ENCODE measurements at regions not wholly inside any gene's neighbourhood (a gene's known extent, or its start where the extent isn't known, plus 50 kb on each side); places are given as distances from the start of the nearest gene placed in this dataset.
A peak's percentile ranks its signal among the peaks of the same experiment; 100 is the strongest.

GRCh38 chr1:65065524-65066418 is 82.2 kb upstream of the AK4 start:
- ChIA-PET POLR2A (no interaction called here), CTCF (interaction anchor here (1.1 to 2.7 kb wide), 2 partner anchors 9 to 622 kb away, joined by 3 to 11 read pairs; no protein-coding TSS in a partner anchor)
- DNase-seq: no peak
- H3K27me3 Mint-ChIP-seq: no peaks in the 10 kb centered on the region
- peaks cover 44% of the 10 kb centered on the region for H3K4me1 Mint-ChIP-seq
- H3K4me3 Mint-ChIP-seq: peak overlapping the region; percentile 86
- H3K9me3 Mint-ChIP-seq: no peaks in the 10 kb centered on the region
- no peaks in the 10 kb centered on the region for H3K36me3 Mint-ChIP-seq (ENCODE audit: low read depth)
- H3K27ac Mint-ChIP-seq: peak overlapping the region; percentile 74

GRCh38 chr1:65066419-65066765 is 81.6 kb upstream of the AK4 start:
- no peak for DNase-seq
- CTCF ChIA-PET: interaction anchor here (2.7 kb wide), 1 partner anchor 8 kb away, joined by 11 read pairs; no protein-coding TSS in a partner anchor
- Mint-ChIP-seq H3K27me3 (no peaks in the 10 kb centered on the region), H3K4me3 (peak overlapping the region; percentile 86), H3K4me1 (peaks cover 46% of the 10 kb centered on the region), H3K27ac (peak overlapping the region; percentile 88), H3K36me3 (ENCODE audit: low read depth) (no peaks in the 10 kb centered on the region), H3K9me3 (no peaks in the 10 kb centered on the region)
- POLR2A ChIA-PET: no interaction called here

- ChIA-PET CTCF (no interaction called here), POLR2A (no interaction called here)
- no peaks in the 10 kb centered on the region for H3K27me3 Mint-ChIP-seq
- peaks cover 46% of the 10 kb centered on the region for H3K4me1 Mint-ChIP-seq
- DNase-seq: peak; percentile 69
- H3K27ac Mint-ChIP-seq: peak overlapping the region; percentile 88
- no peaks in the 10 kb centered on the region for H3K9me3 Mint-ChIP-seq
- H3K4me3 Mint-ChIP-seq: peak overlapping the region; percentile 86
- H3K36me3 Mint-ChIP-seq (ENCODE audit: low read depth): no peaks in the 10 kb centered on the region
Observed at GRCh38 chr1:65066766-65067490, 81.1 kb upstream of the AK4 start.

- no peaks in the 10 kb centered on the region for H3K36me3 Mint-ChIP-seq (ENCODE audit: low read depth)
- H3K4me3 Mint-ChIP-seq: peak overlapping the region; percentile 86
- no peaks in the 10 kb centered on the region for H3K9me3 Mint-ChIP-seq
- POLR2A ChIA-PET: no interaction called here
- DNase-seq: peak; percentile 63
- CTCF ChIA-PET: no interaction called here
- peaks cover 46% of the 10 kb centered on the region for H3K4me1 Mint-ChIP-seq
- peak overlapping the region; percentile 95 for H3K27ac Mint-ChIP-seq
- no peaks in the 10 kb centered on the region for H3K27me3 Mint-ChIP-seq
Observed at GRCh38 chr1:65067491-65068201, 80.4 kb upstream of the AK4 start.

- no peaks in the 10 kb centered on the region for H3K9me3 Mint-ChIP-seq
- ChIA-PET CTCF (no interaction called here), POLR2A (no interaction called here)
- peaks cover 42% of the 10 kb centered on the region for H3K4me1 Mint-ChIP-seq
- H3K36me3 Mint-ChIP-seq (ENCODE audit: low read depth): no peaks in the 10 kb centered on the region
- H3K4me3 Mint-ChIP-seq: peak overlapping the region; percentile 86
- peak; percentile 20 for DNase-seq
- no peaks in the 10 kb centered on the region for H3K27me3 Mint-ChIP-seq
- peak overlapping the region; percentile 95 for H3K27ac Mint-ChIP-seq
Observed at GRCh38 chr1:65068202-65069010, 79.6 kb upstream of the AK4 start.

GRCh38 chr1:65069011-65069565 is 78.9 kb upstream of the AK4 start:
- Mint-ChIP-seq H3K9me3 (no peaks in the 10 kb centered on the region), H3K4me3 (peak overlapping the region; percentile 86), H3K4me1 (peaks cover 42% of the 10 kb centered on the region), H3K27me3 (no peaks in the 10 kb centered on the region), H3K36me3 (ENCODE audit: low read depth) (no peaks in the 10 kb centered on the region), H3K27ac (peak overlapping the region; percentile 95)
- ChIA-PET POLR2A (no interaction called here), CTCF (no interaction called here)
- DNase-seq: peak; percentile 54

- Mint-ChIP-seq H3K4me1 (peaks cover 20% of the 10 kb centered on the region), H3K36me3 (ENCODE audit: low read depth) (no peaks in the 10 kb centered on the region), H3K27ac (no peak overlapping the region), H3K9me3 (no peaks in the 10 kb centered on the region), H3K27me3 (no peaks in the 10 kb centered on the region), H3K4me3 (no peak overlapping the region)
- ChIA-PET POLR2A (no interaction called here), CTCF (interaction anchor here (1.2 kb wide), 1 partner anchor 88 kb away, joined by 3 read pairs; no protein-coding TSS in a partner anchor)
- DNase-seq: no peak
Observed at GRCh38 chr1:65072845-65073244, 75.2 kb upstream of the AK4 start.

GRCh38 chr1:65075123-65075976 is 72.7 kb upstream of the AK4 start:
- no peaks in the 10 kb centered on the region for H3K9me3 Mint-ChIP-seq
- peaks cover 2% of the 10 kb centered on the region for H3K4me1 Mint-ChIP-seq
- H3K4me3 Mint-ChIP-seq: no peak overlapping the region
- DNase-seq: peak; percentile 80
- no peak overlapping the region for H3K27ac Mint-ChIP-seq
- CTCF ChIA-PET: interaction anchor here (0.8 to 2.4 kb wide), 13 partner anchors 10 to 396 kb away, joined by 3 to 11 read pairs (median 3); no protein-coding TSS in a partner anchor
- POLR2A ChIA-PET: interaction anchor here (0.5 kb wide), 1 partner anchor 188 kb away, joined by 3 read pairs; no protein-coding TSS in a partner anchor
- H3K27me3 Mint-ChIP-seq: peaks cover 6% of the 10 kb centered on the region
- no peaks in the 10 kb centered on the region for H3K36me3 Mint-ChIP-seq (ENCODE audit: low read depth)

GRCh38 chr1:65077369-65077768 is 70.6 kb upstream of the AK4 start:
- DNase-seq: no peak
- H3K4me1 Mint-ChIP-seq: no peaks in the 10 kb centered on the region
- peaks cover 6% of the 10 kb centered on the region for H3K27me3 Mint-ChIP-seq
- no peaks in the 10 kb centered on the region for H3K9me3 Mint-ChIP-seq
- H3K27ac Mint-ChIP-seq: no peak overlapping the region
- ChIA-PET POLR2A (no interaction called here), CTCF (no interaction called here)
- no peaks in the 10 kb centered on the region for H3K36me3 Mint-ChIP-seq (ENCODE audit: low read depth)
- H3K4me3 Mint-ChIP-seq: no peak overlapping the region

- Mint-ChIP-seq H3K36me3 (ENCODE audit: low read depth) (no peaks in the 10 kb centered on the region), H3K9me3 (no peaks in the 10 kb centered on the region), H3K27ac (no peak overlapping the region), H3K4me1 (no peaks in the 10 kb centered on the region), H3K4me3 (no peak overlapping the region), H3K27me3 (peaks cover 6% of the 10 kb centered on the region)
- POLR2A ChIA-PET: no interaction called here
- no peak for DNase-seq
- CTCF ChIA-PET: interaction anchor here (0.6 kb wide), 1 partner anchor 115 kb away, joined by 3 read pairs; no protein-coding TSS in a partner anchor
Observed at GRCh38 chr1:65079941-65080340, 68.1 kb upstream of the AK4 start.

GRCh38 chr1:65082346-65083040 is 65.5 kb upstream of the AK4 start:
- Mint-ChIP-seq H3K27ac (no peak overlapping the region), H3K9me3 (peaks cover 3% of the 10 kb centered on the region), H3K27me3 (peaks cover 7% of the 10 kb centered on the region), H3K36me3 (ENCODE audit: low read depth) (peaks cover 2% of the 10 kb centered on the region), H3K4me1 (no peaks in the 10 kb centered on the region), H3K4me3 (no peak overlapping the region)
- ChIA-PET CTCF (no interaction called here), POLR2A (no interaction called here)
- no peak for DNase-seq

All from activated CD4-positive, alpha-beta T cell treated with anti-CD3 and anti-CD28 coated beads, Interleukin-2, amount 10 ng/mL, durations not matched to agents 7 days and 5 days (primary cell).